Esophagus squamous epithelium (tissue), 4 donors: ENCODE measurements at regions not wholly inside any gene's neighbourhood (a gene's known extent, or its start where the extent isn't known, plus 50 kb on each side); places are given as distances from the start of the nearest gene placed in this dataset.

Source experiments
- CTCF ChIP-seq, 6 experiments: fragments of 450-650 bp in 4 of 6; fragments of 200-600 bp in 2 of 6; sonication (generic) in 2 of 6; IDR thresholded peaks; one replicate each; pipeline ENCODE4 v1.5.1; 2016 to 2019; ENCODE audit warnings: antibody characterized with exemption in 6 of 6, mild to moderate bottlenecking in 4 of 6, moderate library complexity in 4 of 6
- POLR2A ChIP-seq, 4 donors: fragments of 450-650 bp; IDR thresholded peaks; one replicate each; pipeline ENCODE4 v1.6.1; 2017; ENCODE audit warnings: antibody characterized with exemption in 4 of 4, mild to moderate bottlenecking in 4 of 4, moderate library complexity in 3 of 4

- TF ChIP-seq CTCF (IDR thresholded peaks at IDR 0.05) (no peak), POLR2A (IDR thresholded peaks at IDR 0.05) (no peak)
These were observed 384.0 kb upstream of the FOXG1 start for GRCh38 chr14:28382444-28383190.
